Sigmoid colon (tissue), 6 donors: ENCODE measurements at regions not wholly inside any gene's neighbourhood (a gene's known extent, or its start where the extent isn't known, plus 50 kb on each side); places are given as distances from the start of the nearest gene placed in this dataset.

Source experiments
- DNase-seq: peaks from one replicate; pipeline ENCODE4 v3.0.0-alpha.2; 2019
- H3K27ac ChIP-seq, 4 donors: fragments of 200-600 bp; sonication (generic); one replicate each; pipeline ENCODE4 v1.5.1; 2016 to 2019; ENCODE audit warnings: mild to moderate bottlenecking in 1 of 4
- H3K27me3 ChIP-seq, 3 donors: fragments of 200-600 bp; sonication (generic); one replicate each; pipeline ENCODE4 v1.5.1; 2019; ENCODE audit warnings: mild to moderate bottlenecking in 1 of 3
- H3K36me3 ChIP-seq, 4 donors: fragments of 200-600 bp; sonication (generic); one replicate each; pipeline ENCODE4 v1.5.1; 2016 to 2019
- H3K4me1 ChIP-seq, 4 donors: fragments of 200-600 bp; sonication (generic); one replicate each; pipeline ENCODE4 v1.5.1; 2017 to 2019
- H3K4me3 ChIP-seq, 4 donors: fragments of 200-600 bp; sonication (generic); one replicate each; pipeline ENCODE4 v1.5.1; 2017 to 2019; ENCODE audit warnings: mild to moderate bottlenecking in 2 of 4, moderate library complexity in 1 of 4
- H3K9me3 ChIP-seq, 4 donors: fragments of 200-600 bp in 3 of 4; sonication (generic) in 3 of 4; one replicate each; pipeline versions ENCODE4 v1.5.1 to v1.6.1; 2013 to 2019
- EP300 ChIP-seq, 4 donors: sonication (generic); formaldehyde crosslinking; IDR thresholded peaks; one replicate each; pipeline ENCODE4 v1.6.1; 2017; ENCODE audit warnings: antibody characterized with exemption in 4 of 4
- POLR2A ChIP-seq, 2 donors: fragments of 450-650 bp; IDR thresholded peaks; one replicate each; pipeline ENCODE4 v1.6.1; 2016; ENCODE audit warnings: antibody characterized with exemption in 2 of 2, mild to moderate bottlenecking in 2 of 2, moderate library complexity in 2 of 2
- POLR2AphosphoS5 ChIP-seq, 4 donors: sonication (generic); formaldehyde crosslinking; IDR thresholded peaks; one replicate each; pipeline ENCODE4 v1.6.1; 2017; ENCODE audit warnings: antibody characterized with exemption in 4 of 4
- WGBS, 2 donors: extraction: QIAGEN DNeasy Blood & Tissue Kit; methylation state at CpG; one replicate each; pipeline ENCODE4 v1.1.7; 2013; 5-methylcytosine and 5-hydroxymethylcytosine counted together
- intact Hi-C: fragments of 100-400 bp; cut with DNase I; formaldehyde crosslinking; loops from one replicate; pipeline ENCODE4 v1.15.1; 2023
- TF ChIP-seq, protein P1 (sequence below), 4 experiments: fragments of 450-650 bp in 3 of 4; fragments of 200-600 bp in 1 of 4; IDR thresholded peaks; one replicate each; pipeline ENCODE4 v1.5.1; 2016 to 2019; ENCODE audit warnings: antibody characterized with exemption in 4 of 4, mild to moderate bottlenecking in 3 of 4, moderate library complexity in 2 of 4
- donor health status: healthy with polysubstance abuse.
- donor health status: healthy.

DNA sequence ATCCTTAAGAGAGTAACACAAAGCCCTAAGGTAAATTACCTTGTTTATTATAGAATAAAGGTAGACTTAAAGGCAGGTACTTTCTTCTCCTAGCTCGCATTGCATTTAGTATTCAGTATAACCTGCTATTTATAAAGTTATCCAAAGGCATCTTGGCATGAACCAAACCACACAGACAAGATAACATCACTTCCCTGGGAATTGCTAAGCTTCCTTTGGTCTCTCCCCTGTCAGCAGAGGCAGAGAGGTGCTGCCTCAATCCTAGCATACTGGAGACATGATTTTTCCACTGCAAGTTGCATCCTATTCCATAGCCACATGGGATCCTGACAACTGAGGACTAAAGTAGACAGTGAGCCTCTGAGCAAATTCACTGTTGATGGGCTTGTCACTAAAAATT, 101.7 kb upstream of the IL6 start:
- 78 to 96% methylated on average over 1 of the region's 1 CpG for WGBS, 2 donors
- H3K27me3 ChIP-seq = no peaks in the 10 kb centered on the region
- H3K9me3 ChIP-seq = no peaks in the 10 kb centered on the region
- H3K4me1 ChIP-seq = no peaks in the 10 kb centered on the region
- H3K4me3 ChIP-seq = no peak overlapping the region
- TF ChIP-seq, protein P1, sequence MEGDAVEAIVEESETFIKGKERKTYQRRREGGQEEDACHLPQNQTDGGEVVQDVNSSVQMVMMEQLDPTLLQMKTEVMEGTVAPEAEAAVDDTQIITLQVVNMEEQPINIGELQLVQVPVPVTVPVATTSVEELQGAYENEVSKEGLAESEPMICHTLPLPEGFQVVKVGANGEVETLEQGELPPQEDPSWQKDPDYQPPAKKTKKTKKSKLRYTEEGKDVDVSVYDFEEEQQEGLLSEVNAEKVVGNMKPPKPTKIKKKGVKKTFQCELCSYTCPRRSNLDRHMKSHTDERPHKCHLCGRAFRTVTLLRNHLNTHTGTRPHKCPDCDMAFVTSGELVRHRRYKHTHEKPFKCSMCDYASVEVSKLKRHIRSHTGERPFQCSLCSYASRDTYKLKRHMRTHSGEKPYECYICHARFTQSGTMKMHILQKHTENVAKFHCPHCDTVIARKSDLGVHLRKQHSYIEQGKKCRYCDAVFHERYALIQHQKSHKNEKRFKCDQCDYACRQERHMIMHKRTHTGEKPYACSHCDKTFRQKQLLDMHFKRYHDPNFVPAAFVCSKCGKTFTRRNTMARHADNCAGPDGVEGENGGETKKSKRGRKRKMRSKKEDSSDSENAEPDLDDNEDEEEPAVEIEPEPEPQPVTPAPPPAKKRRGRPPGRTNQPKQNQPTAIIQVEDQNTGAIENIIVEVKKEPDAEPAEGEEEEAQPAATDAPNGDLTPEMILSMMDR (IDR thresholded peaks at IDR 0.05) = no peak
- TF ChIP-seq POLR2A (IDR thresholded peaks at IDR 0.05) (no peak), POLR2AphosphoS5 (IDR thresholded peaks at IDR 0.05) (no peak), EP300 (IDR thresholded peaks at IDR 0.05) (no peak)
- no peak for DNase-seq
- intact Hi-C loops = no loop called here
- H3K27ac ChIP-seq = no peak overlapping the region
- no peaks in the 10 kb centered on the region for H3K36me3 ChIP-seq

DNA sequence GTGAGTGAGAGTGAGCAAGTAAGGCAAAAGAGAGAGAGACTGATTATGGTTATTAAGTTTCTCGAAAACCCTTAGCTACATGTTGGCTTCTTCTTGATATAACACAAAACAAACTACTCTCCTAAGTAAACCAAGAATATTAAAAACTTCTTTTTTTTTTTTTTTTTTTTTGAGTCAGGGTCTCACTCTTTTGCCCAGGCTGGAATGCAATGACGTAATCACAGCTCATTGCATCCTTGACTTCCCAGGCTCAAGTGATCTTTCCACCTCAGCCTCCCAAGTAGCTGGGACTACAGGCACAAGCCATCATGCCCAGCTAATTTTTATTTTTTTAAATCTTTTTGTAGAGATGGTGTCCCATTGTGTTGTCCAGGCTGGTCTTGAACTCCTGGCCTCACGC, 102.2 kb upstream of the IL6 start:
- Histone ChIP-seq H3K4me1 (no peaks in the 10 kb centered on the region), H3K27me3 (no peaks in the 10 kb centered on the region), H3K36me3 (no peaks in the 10 kb centered on the region), H3K27ac (no peak overlapping the region), H3K4me3 (no peak overlapping the region), H3K9me3 (no peaks in the 10 kb centered on the region)
- no peak for DNase-seq
- no peak for TF ChIP-seq EP300 (IDR thresholded peaks at IDR 0.05)
- intact Hi-C loops = no loop called here
- WGBS, 2 donors = 94 to 96% methylated on average over 3 of the region's 3 CpGs

DNA sequence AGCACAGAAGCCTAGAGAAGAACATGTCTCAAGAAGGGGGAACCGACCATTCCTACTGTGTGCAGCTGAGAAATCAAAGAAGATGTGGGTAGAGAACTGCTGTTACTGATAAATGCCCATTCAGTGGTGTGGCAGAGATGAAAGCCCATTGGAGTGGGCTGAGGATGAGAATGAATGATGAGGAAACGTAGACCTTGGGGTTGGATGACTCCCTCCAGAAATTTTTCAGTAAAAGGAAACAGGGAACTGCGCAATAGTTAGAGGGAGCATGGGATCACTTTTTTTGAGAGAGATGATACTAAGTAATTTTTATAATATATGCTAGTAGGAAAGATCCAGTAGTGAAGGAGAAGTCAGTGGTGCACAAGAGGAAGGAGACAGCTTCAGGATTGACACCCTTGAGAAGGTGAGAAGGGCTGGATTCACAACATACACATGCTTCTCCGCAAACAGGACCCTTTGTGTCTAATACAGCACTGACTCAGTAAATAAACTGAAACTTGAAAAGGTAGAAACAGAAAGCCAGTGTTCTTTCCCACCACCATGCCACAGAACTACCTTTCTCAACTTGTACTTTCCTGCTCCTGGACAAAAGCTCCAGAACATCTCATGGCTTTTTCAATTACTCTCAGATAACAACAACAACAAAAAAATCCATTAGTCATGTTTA, 104.7 kb upstream of the IL6 start:
- Histone ChIP-seq H3K27ac (no peak overlapping the region), H3K36me3 (no peaks in the 10 kb centered on the region), H3K9me3 (peaks cover 0 to 4% (median 0%) of the 10 kb centered on the region in 4 donors), H3K27me3 (no peaks in the 10 kb centered on the region), H3K4me1 (no peaks in the 10 kb centered on the region), H3K4me3 (no peak overlapping the region)
- 92 to 95% methylated on average over 4 of the region's 4 CpGs for WGBS, 2 donors
- no peak for DNase-seq
- intact Hi-C loops = no loop called here
- TF ChIP-seq POLR2AphosphoS5 (IDR thresholded peaks at IDR 0.05) (no peak), EP300 (IDR thresholded peaks at IDR 0.05) (no peak)

DNA sequence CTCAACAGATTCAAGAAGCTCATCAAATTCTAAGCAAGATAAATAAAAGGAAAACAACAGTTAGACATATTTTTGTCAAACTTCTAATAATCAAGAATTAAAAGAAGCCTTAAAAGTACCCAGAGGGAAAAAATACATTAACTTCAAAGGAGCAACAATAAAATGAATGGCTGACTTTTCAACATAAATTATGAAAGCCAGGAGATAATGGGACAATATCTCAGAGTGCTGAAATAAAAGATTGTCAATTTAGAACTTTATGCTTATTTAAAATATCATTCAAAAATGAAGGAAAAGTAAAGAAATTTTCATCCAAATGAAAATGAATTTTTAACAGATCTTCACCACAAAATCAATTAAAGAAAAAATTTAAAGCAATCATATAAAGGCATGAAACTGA, 108.5 kb upstream of the IL6 start:
- H3K4me3 ChIP-seq = no peak overlapping the region
- no peak overlapping the region for H3K27ac ChIP-seq
- H3K9me3 ChIP-seq = peaks cover 0 to 4% (median 0%) of the 10 kb centered on the region in 4 donors
- TF ChIP-seq EP300 (IDR thresholded peaks at IDR 0.05) (no peak), POLR2A (IDR thresholded peaks at IDR 0.05) (no peak), POLR2AphosphoS5 (IDR thresholded peaks at IDR 0.05) (no peak)
- TF ChIP-seq, protein P1 (IDR thresholded peaks at IDR 0.05) = no peak
- no peaks in the 10 kb centered on the region for H3K36me3 ChIP-seq
- no peak for DNase-seq
- no peaks in the 10 kb centered on the region for H3K4me1 ChIP-seq
- no peaks in the 10 kb centered on the region for H3K27me3 ChIP-seq
- intact Hi-C loops = no loop called here

DNA sequence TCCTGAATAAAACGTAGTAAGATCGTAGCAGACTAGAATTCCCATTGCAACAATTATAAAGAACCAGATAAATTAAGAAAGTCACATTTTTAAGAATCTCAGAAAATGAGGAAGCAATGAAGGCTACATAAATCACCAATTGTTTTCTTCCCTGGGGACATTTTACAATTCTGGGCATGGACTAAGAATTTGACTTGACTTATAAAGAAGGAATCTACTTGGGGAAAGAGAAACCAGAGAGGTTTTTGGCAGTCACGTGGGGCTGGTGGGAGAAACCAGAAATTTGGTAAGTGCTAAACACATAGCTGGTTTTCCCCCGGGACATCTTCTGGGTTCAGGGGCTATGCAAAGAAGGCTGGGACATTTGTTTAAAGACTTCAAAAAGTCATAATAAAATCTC, 109.8 kb upstream of the IL6 start:
- WGBS, 2 donors = 81 to 84% methylated on average over 4 of the region's 4 CpGs
- Histone ChIP-seq H3K4me1 (no peaks in the 10 kb centered on the region), H3K4me3 (no peak overlapping the region), H3K27me3 (no peaks in the 10 kb centered on the region), H3K27ac (no peak overlapping the region), H3K9me3 (peaks cover 0 to 4% (median 0%) of the 10 kb centered on the region in 4 donors), H3K36me3 (no peaks in the 10 kb centered on the region)
- no peak for TF ChIP-seq POLR2A (IDR thresholded peaks at IDR 0.05)
- TF ChIP-seq, protein P1 (IDR thresholded peaks at IDR 0.05) = no peak
- no peak for TF ChIP-seq EP300 (IDR thresholded peaks at IDR 0.05)
- TF ChIP-seq POLR2AphosphoS5 (IDR thresholded peaks at IDR 0.05) = no peak
- DNase-seq = no peak
- intact Hi-C loops = no loop called here

DNA sequence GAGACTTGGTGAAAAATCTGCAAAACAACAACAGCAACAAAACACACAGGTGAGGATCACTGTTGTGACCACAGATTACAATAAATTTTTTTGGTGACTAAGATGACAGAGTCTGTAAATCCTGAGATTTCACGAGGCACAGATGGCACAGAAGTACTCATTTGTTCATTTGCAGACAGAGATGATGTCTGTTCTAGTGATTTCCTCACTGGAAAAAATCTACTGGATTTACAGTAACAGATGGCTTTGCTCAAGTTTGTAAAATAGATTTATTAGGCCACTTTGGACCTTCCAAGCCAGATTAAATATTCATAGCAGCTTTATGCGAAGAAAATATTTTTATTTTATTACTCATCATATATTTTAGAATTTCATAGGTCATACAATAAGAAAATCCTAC, 113.5 kb upstream of the IL6 start:
- no peaks in the 10 kb centered on the region for H3K27me3 ChIP-seq
- no peaks in the 10 kb centered on the region for H3K36me3 ChIP-seq
- no peak for DNase-seq
- WGBS, 2 donors = 52 to 67% methylated on average over 2 of the region's 2 CpGs
- intact Hi-C loops = no loop called here
- no peak for TF ChIP-seq POLR2A (IDR thresholded peaks at IDR 0.05)
- TF ChIP-seq POLR2AphosphoS5 (IDR thresholded peaks at IDR 0.05) = peak in 1 of 4 donors; percentile 21
- TF ChIP-seq, protein P1 (IDR thresholded peaks at IDR 0.05) = no peak
- no peak for TF ChIP-seq EP300 (IDR thresholded peaks at IDR 0.05)
- no peak overlapping the region for H3K27ac ChIP-seq
- H3K9me3 ChIP-seq = peaks cover 0 to 4% (median 0%) of the 10 kb centered on the region in 4 donors
- H3K4me3 ChIP-seq = no peak overlapping the region
- no peaks in the 10 kb centered on the region for H3K4me1 ChIP-seq
